ENCODE measurements at regions not wholly inside any gene's neighbourhood (a gene's known extent, or its start where the extent isn't known, plus 50 kb on each side); places are given as distances from the start of the nearest gene placed in this dataset.

- DNase-seq (ENCODE audit: low spot score): no peak
- no peak for TF ChIP-seq CTCF (conservative IDR thresholded peaks at IDR 0.05; ENCODE audit: low read depth)
- H3K27ac ChIP-seq: no peak overlapping the region
- POLR2A ChIA-PET (ENCODE audit: low non-redundant PET): no interaction called here
- CTCF ChIA-PET: no interaction called here
Measured at GRCh38 chr1:118617916-118618315, 370.2 kb downstream of the TBX15 start.

- H3K27ac ChIP-seq: no peak overlapping the region
- TF ChIP-seq CTCF (conservative IDR thresholded peaks at IDR 0.05; ENCODE audit: low read depth): no peak
- POLR2A ChIA-PET (ENCODE audit: low non-redundant PET): no interaction called here
- DNase-seq (ENCODE audit: low spot score): no peak
- CTCF ChIA-PET: no interaction called here
Measured at GRCh38 chr1:118615066-118615465, 373.1 kb downstream of the TBX15 start.

DNA sequence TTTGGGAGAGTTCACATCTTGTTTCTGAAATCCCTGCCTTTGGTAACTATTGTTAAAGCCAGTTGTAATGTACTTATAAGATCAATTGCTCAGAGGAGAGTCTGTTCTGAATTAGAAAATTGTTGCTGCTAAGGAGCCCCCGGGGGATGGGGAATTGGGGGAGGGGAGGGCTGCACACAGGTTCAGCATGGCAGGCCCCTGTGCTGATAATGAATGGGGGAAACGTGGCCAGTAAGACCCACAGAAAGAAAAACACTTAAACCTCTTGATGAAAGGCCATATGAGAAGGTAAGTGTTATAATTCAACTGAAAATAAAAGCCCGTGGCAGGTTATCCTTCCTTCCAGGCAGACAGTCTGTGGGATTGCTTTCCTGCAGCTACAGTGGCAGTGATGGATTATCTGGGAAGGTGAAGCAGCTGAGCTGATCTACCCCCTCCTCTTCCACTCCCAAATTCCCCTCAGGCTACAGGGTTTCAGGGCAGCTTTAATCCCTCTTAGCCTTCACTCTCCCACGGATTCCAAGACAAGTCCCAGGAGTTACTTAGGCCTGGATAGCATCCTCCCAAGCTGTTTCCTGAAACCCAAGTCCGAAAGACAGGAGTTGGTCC is 398.8 kb downstream of the TBX15 start:
- ChIA-PET POLR2A (ENCODE audit: low non-redundant PET) (no interaction called here), CTCF (interaction anchor here (0.6 kb wide), 1 partner anchor 435 kb away, joined by 3 read pairs; no protein-coding TSS in a partner anchor)
- DNase-seq (ENCODE audit: low spot score): no peak
- TF ChIP-seq CTCF (conservative IDR thresholded peaks at IDR 0.05; ENCODE audit: low read depth): no peak
- no peak overlapping the region for H3K27ac ChIP-seq

- no peak overlapping the region for H3K27ac ChIP-seq
- no peak for TF ChIP-seq CTCF (conservative IDR thresholded peaks at IDR 0.05; ENCODE audit: low read depth)
- ChIA-PET CTCF (no interaction called here), POLR2A (ENCODE audit: low non-redundant PET) (no interaction called here)
- no peak for DNase-seq (ENCODE audit: low spot score)
Measured at GRCh38 chr1:118588566-118588965, 399.6 kb downstream of the TBX15 start.

- no peak for TF ChIP-seq CTCF (conservative IDR thresholded peaks at IDR 0.05; ENCODE audit: low read depth)
- no peak overlapping the region for H3K27ac ChIP-seq
- ChIA-PET POLR2A (ENCODE audit: low non-redundant PET) (no interaction called here), CTCF (no interaction called here)
- DNase-seq (ENCODE audit: low spot score): no peak
Measured at GRCh38 chr1:118578276-118578675, 393.2 kb upstream of the SPAG17 start.

- CTCF ChIA-PET: no interaction called here
- no peak for DNase-seq (ENCODE audit: low spot score)
- no peak for TF ChIP-seq CTCF (conservative IDR thresholded peaks at IDR 0.05; ENCODE audit: low read depth)
- POLR2A ChIA-PET (ENCODE audit: low non-redundant PET): no interaction called here
- no peak overlapping the region for H3K27ac ChIP-seq
Measured at GRCh38 chr1:118575060-118575459, 390.0 kb upstream of the SPAG17 start.
